ENCODE measurements at regions not wholly inside any gene's neighbourhood (a gene's known extent, or its start where the extent isn't known, plus 50 kb on each side); places are given as distances from the start of the nearest gene placed in this dataset.

DNA sequence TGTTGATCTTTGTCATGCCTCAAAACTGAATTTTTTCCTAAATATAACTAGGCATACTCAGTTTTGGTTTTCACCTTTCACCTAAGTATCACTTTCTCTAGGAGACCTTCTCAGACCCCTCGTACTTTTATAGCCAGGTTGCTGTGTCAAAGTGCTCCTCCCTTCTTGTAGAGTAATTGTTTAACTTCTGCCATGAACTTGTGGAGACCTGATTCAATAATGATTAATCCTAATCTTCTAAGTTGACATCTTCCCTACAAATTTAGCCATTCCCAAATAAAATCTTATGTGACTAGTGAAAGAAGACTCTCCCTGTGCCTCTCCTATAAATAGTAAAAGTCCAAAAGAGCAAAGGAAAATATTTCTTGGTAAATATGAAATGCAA lies 159.8 kb downstream of the SPATA31D1 start:
- Histone ChIP-seq H3K4me3 (ENCODE audit: low read length) (no peak overlapping the region), H3K9ac (ENCODE audit: extremely low read depth, low read length, poor library complexity, severe bottlenecking) (no peak overlapping the region), H3K27ac (ENCODE audit: low read depth, low read length) (no peak overlapping the region), H3K4me1 (ENCODE audit: control insufficient read depth, insufficient read depth, low read length) (no peaks in the 10 kb centered on the region), H3K27me3 (ENCODE audit: control insufficient read depth, insufficient read depth, low read length, poor library complexity, severe bottlenecking) (no peaks in the 10 kb centered on the region), H3K36me3 (ENCODE audit: control insufficient read depth, insufficient read depth, low read length) (no peaks in the 10 kb centered on the region), H3K9me3 (ENCODE audit: control insufficient read depth, low read length) (no peaks in the 10 kb centered on the region)
- Mint-ChIP-seq H3K27me3 (ENCODE audit: insufficient read depth) (no peaks in the 10 kb centered on the region), H3K9me3 (no peaks in the 10 kb centered on the region), H3K27ac (no peak overlapping the region), H3K4me3 (no peak overlapping the region), H3K4me1 (peaks cover 11% of the 10 kb centered on the region), H3K36me3 (ENCODE audit: low read depth) (no peaks in the 10 kb centered on the region)
- no peak for DNase-seq
- TF ChIP-seq, protein P1, sequence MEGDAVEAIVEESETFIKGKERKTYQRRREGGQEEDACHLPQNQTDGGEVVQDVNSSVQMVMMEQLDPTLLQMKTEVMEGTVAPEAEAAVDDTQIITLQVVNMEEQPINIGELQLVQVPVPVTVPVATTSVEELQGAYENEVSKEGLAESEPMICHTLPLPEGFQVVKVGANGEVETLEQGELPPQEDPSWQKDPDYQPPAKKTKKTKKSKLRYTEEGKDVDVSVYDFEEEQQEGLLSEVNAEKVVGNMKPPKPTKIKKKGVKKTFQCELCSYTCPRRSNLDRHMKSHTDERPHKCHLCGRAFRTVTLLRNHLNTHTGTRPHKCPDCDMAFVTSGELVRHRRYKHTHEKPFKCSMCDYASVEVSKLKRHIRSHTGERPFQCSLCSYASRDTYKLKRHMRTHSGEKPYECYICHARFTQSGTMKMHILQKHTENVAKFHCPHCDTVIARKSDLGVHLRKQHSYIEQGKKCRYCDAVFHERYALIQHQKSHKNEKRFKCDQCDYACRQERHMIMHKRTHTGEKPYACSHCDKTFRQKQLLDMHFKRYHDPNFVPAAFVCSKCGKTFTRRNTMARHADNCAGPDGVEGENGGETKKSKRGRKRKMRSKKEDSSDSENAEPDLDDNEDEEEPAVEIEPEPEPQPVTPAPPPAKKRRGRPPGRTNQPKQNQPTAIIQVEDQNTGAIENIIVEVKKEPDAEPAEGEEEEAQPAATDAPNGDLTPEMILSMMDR (conservative IDR thresholded peaks at IDR 0.05), result no peak
- WGBS, 2 experiments (ENCODE audit: insufficient coverage in 1 of 2, insufficient read length in 1 of 2), result 89 to 100% methylated on average over 1 of the region's 1 CpG

DNA sequence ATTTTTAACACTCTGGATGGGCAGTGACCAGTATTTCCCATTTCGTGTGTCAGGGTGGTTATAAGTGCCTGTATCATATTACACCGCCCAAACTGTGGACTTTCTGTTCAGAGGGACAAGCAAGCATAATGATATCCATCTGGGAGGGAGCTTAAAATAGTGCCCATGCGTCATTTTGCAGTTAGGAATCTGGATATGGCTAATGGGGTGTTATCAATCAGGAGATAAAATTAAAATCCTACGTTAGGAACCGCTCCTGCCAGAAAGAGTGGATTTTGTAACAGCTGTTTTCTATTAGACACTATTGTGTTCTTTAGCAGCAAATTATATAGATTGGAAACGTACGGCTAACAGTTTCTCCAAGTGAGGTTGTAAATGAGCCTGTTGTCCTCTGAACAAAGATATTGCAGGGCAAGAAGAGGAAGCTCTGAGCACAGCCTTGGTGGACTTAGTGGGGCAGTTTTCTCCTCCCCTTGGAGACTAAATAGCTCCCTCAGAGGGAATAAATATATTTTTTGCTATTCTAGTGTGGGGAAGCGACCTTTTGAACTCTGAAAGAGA lies 160.4 kb downstream of the SPATA31D1 start:
- Histone ChIP-seq H3K27ac (ENCODE audit: low read depth, low read length) (peak overlapping the region; percentile 3), H3K9me3 (ENCODE audit: control insufficient read depth, low read length) (no peaks in the 10 kb centered on the region), H3K9ac (ENCODE audit: extremely low read depth, low read length, poor library complexity, severe bottlenecking) (no peak overlapping the region), H3K4me1 (ENCODE audit: control insufficient read depth, insufficient read depth, low read length) (no peaks in the 10 kb centered on the region), H3K36me3 (ENCODE audit: control insufficient read depth, insufficient read depth, low read length) (no peaks in the 10 kb centered on the region), H3K27me3 (ENCODE audit: control insufficient read depth, insufficient read depth, low read length, poor library complexity, severe bottlenecking) (no peaks in the 10 kb centered on the region), H3K4me3 (ENCODE audit: low read length) (no peak overlapping the region)
- Mint-ChIP-seq H3K9me3 (no peaks in the 10 kb centered on the region), H3K36me3 (ENCODE audit: low read depth) (no peaks in the 10 kb centered on the region), H3K27me3 (ENCODE audit: insufficient read depth) (no peaks in the 10 kb centered on the region), H3K4me3 (no peak overlapping the region), H3K4me1 (peaks cover 11% of the 10 kb centered on the region), H3K27ac (no peak overlapping the region)
- DNase-seq, result no peak
- TF ChIP-seq, protein P1 (conservative IDR thresholded peaks at IDR 0.05), result no peak
- WGBS, 2 experiments (ENCODE audit: insufficient coverage in 1 of 2, insufficient read length in 1 of 2), result 89 to 91% methylated on average over 8 of the region's 8 CpGs

DNA sequence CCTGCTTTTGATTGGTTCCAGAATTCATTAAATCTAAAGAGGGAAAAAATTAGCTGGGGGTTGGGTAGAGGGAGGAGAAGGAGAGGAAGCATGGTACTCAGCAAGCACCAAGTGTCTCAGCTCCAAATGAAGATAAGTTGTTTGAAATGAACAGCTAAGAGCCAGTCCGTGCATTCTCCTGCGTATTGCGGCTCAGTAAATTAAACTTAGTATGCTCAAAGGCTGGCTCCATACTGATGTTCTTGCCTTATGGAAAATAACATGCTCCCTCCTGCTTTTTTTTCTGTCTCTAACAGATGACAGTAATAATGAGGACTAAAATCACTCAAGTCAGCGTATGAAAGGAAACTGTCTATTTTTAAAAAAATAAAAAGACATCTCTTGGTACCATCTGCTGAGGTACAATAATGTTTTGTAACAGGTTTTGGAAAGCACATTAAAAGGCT lies 161.0 kb downstream of the SPATA31D1 start:
- H3K4me3 Mint-ChIP-seq, result no peak overlapping the region
- H3K36me3 ChIP-seq (ENCODE audit: control insufficient read depth, insufficient read depth, low read length), result no peaks in the 10 kb centered on the region
- no peak overlapping the region for H3K4me3 ChIP-seq (ENCODE audit: low read length)
- TF ChIP-seq, protein P1 (conservative IDR thresholded peaks at IDR 0.05), result no peak
- H3K27ac ChIP-seq (ENCODE audit: low read depth, low read length), result peak overlapping the region; percentile 3
- no peak overlapping the region for H3K27ac Mint-ChIP-seq
- H3K4me1 Mint-ChIP-seq, result peaks cover 11% of the 10 kb centered on the region
- H3K27me3 Mint-ChIP-seq (ENCODE audit: insufficient read depth), result no peaks in the 10 kb centered on the region
- no peak for DNase-seq
- no peaks in the 10 kb centered on the region for H3K4me1 ChIP-seq (ENCODE audit: control insufficient read depth, insufficient read depth, low read length)
- no peaks in the 10 kb centered on the region for H3K27me3 ChIP-seq (ENCODE audit: control insufficient read depth, insufficient read depth, low read length, poor library complexity, severe bottlenecking)
- no peaks in the 10 kb centered on the region for H3K9me3 ChIP-seq (ENCODE audit: control insufficient read depth, low read length)
- no peak overlapping the region for H3K9ac ChIP-seq (ENCODE audit: extremely low read depth, low read length, poor library complexity, severe bottlenecking)
- H3K36me3 Mint-ChIP-seq (ENCODE audit: low read depth), result no peaks in the 10 kb centered on the region
- no peaks in the 10 kb centered on the region for H3K9me3 Mint-ChIP-seq
- 91 to 95% methylated on average over 3 to 4 of the region's 4 CpGs for WGBS, 2 experiments (ENCODE audit: insufficient coverage in 1 of 2, insufficient read length in 1 of 2)
